ENCODE measurements at regions not wholly inside any gene's neighbourhood (a gene's known extent, or its start where the extent isn't known, plus 50 kb on each side); places are given as distances from the start of the nearest gene placed in this dataset.

DNA sequence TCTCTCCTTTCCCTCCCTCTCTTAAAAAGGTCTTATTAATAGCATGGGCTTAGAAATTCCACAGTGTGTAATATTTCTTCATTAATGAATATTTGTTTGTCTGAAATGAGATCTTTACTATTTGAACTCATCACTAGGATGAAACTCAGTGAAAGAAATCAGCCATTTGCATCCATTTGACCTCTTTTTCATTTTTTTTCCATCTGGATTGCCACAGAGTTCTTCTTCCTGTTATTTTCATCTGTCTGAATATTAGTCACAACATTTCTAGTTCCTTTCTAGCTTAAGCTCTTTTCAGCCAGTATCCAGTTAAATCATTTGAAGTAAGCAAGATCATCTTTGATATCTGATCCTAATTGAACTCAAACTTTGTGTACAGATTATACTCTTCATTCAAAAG is 69.2 kb upstream of the PLS3 start:
- intact Hi-C loops (cut with DNase I; ENCODE audit: low total_unique reads): no loop called here
- Histone ChIP-seq H3K4me1 (no peaks in the 10 kb centered on the region), H3K36me3 (no peaks in the 10 kb centered on the region), H3K27me3 (peaks cover 0 to 5% (median 0%) of the 10 kb centered on the region in 3 donors), H3K9me3 (peaks cover 0 to 3% (median 0%) of the 10 kb centered on the region in 4 donors), H3K27ac (peak overlapping the region in 2 of 5 donors; percentile 12 to 36), H3K4me3 (no peak overlapping the region)
- no peak for TF ChIP-seq POLR2AphosphoS5 (IDR thresholded peaks at IDR 0.05)
- no peak for TF ChIP-seq EP300 (IDR thresholded peaks at IDR 0.05)
- TF ChIP-seq POLR2A (IDR thresholded peaks at IDR 0.05): no peak
- TF ChIP-seq CTCF (IDR thresholded peaks at IDR 0.05): no peak
- DNase-seq: no peak

DNA sequence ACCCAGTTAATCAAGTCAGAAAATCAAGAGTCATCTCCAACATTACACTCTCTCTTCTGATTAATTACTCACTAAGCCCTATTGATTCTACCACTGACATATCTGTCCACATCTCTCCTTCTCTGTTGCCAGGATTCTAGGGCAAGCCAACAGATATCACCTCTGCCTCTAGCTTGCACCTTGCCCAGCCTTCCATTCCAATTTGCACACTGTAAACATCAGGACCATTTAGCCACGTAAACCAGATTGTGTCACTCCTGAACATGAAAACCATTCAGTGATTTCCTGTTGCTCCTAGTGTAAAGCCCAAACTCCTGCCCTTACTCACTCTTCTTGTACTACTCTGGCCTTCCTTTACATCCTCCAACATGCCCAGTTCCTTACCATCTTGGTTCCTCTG is 68.0 kb upstream of the PLS3 start:
- Histone ChIP-seq H3K27ac (no peak overlapping the region), H3K36me3 (no peaks in the 10 kb centered on the region), H3K9me3 (no peaks in the 10 kb centered on the region), H3K4me1 (no peaks in the 10 kb centered on the region), H3K4me3 (no peak overlapping the region), H3K27me3 (peaks cover 0 to 5% (median 0%) of the 10 kb centered on the region in 3 donors)
- whole genome bisulfite sequencing, 5 donors: 27 to 55% (median 45%) methylated on average over 1 of the region's 1 CpG
- intact Hi-C loops (cut with DNase I; ENCODE audit: low total_unique reads): no loop called here
- DNase-seq: peak in 1 of 2 donors; percentile 10
- TF ChIP-seq EP300 (IDR thresholded peaks at IDR 0.05): no peak
- TF ChIP-seq POLR2A (IDR thresholded peaks at IDR 0.05): no peak
- no peak for TF ChIP-seq POLR2AphosphoS5 (IDR thresholded peaks at IDR 0.05)
- TF ChIP-seq CTCF (IDR thresholded peaks at IDR 0.05): no peak

GRCh38 chrX:115494161-115494560 is 66.8 kb upstream of the PLS3 start:
- H3K27ac ChIP-seq: no peak overlapping the region
- no peak overlapping the region for H3K4me3 ChIP-seq
- DNase-seq: peak in 1 of 2 donors; percentile 25
- H3K27me3 ChIP-seq: peaks cover 0 to 5% (median 0%) of the 10 kb centered on the region in 3 donors
- intact Hi-C loops (cut with DNase I; ENCODE audit: low total_unique reads): no loop called here
- WGBS, 5 donors: 51 to 61% (median 54%) methylated on average over 3 of the region's 3 CpGs
- H3K4me1 ChIP-seq: no peaks in the 10 kb centered on the region
- H3K9me3 ChIP-seq: no peaks in the 10 kb centered on the region
- TF ChIP-seq POLR2A (IDR thresholded peaks at IDR 0.05): no peak
- no peak for TF ChIP-seq CTCF (IDR thresholded peaks at IDR 0.05)
- no peak for TF ChIP-seq EP300 (IDR thresholded peaks at IDR 0.05)
- no peak for TF ChIP-seq POLR2AphosphoS5 (IDR thresholded peaks at IDR 0.05)
- no peaks in the 10 kb centered on the region for H3K36me3 ChIP-seq

DNA sequence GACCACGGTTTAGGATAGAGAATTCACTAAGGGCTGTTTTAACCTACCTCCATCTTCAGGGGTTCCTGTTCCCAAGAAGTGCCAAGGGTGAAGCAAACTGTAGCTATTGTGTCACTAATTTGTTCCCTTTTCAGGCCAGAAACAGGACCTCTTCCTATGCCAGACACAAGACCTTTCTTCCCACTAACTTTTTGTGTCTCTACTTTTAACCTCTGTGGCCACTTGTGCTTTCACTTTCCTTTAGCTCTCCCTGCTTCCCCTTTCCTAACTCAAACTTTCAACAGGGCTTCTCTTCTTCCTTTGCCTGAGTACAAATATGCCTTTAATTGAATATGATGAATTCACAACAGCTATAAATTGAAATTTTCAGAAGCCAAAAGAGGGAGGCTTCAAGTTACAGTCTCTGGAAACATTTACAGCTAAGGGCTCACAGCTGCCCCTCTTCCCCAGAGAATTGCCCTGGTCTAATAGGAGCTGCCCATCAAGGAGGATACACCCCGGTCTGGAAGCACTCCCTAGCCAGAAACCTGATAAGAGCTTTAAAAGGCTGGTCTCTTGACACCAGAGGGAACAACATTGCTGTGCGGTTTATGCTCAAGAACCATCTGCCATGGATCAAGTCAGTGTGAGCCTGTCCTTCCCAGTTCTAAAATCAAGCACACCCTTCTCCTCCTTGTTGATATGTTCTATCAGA is 61.7 kb upstream of the PLS3 start:
- no peaks in the 10 kb centered on the region for H3K36me3 ChIP-seq
- peak in 1 of 2 donors; percentile 9 for DNase-seq
- 49 to 69% (median 66%) methylated on average over 3 of the region's 3 CpGs for WGBS, 5 donors
- H3K4me3 ChIP-seq: no peak overlapping the region
- no peak overlapping the region for H3K27ac ChIP-seq
- intact Hi-C loops (cut with DNase I; ENCODE audit: low total_unique reads): no loop called here
- H3K4me1 ChIP-seq: no peaks in the 10 kb centered on the region
- TF ChIP-seq POLR2A (IDR thresholded peaks at IDR 0.05): no peak
- no peak for TF ChIP-seq POLR2AphosphoS5 (IDR thresholded peaks at IDR 0.05)
- no peak for TF ChIP-seq CTCF (IDR thresholded peaks at IDR 0.05)
- TF ChIP-seq EP300 (IDR thresholded peaks at IDR 0.05): no peak
- H3K9me3 ChIP-seq: no peaks in the 10 kb centered on the region
- peaks cover 0 to 5% (median 0%) of the 10 kb centered on the region in 3 donors for H3K27me3 ChIP-seq

Measured in stomach (tissue), 8 donors.